H54 (cell line): ENCODE measurements at regions not wholly inside any gene's neighbourhood (a gene's known extent, or its start where the extent isn't known, plus 50 kb on each side); places are given as distances from the start of the nearest gene placed in this dataset.
"Not testable (repeated sequence)": the region's sequence is repeated elsewhere in the genome, so short reads cannot be mapped to it uniquely, and the experiment has no call there.

Source experiments
- DNase-seq: peaks from one replicate; pipeline ENCODE4 v3.0.0; 2011; ENCODE audit warnings: low spot score, mixed read lengths; ENCODE audit not compliant: insufficient read length
- FAIRE-seq: peaks from 3 replicates; lab custom pipeline; 2011; peaks lifted over from hg19 to GRCh38; lab: Jason Lieb, UNC
- POLR2A ChIP-seq: IDR thresholded peaks from 2 replicates; pipeline ENCODE4 v1.6.1; 2011; ENCODE audit warnings: low read depth, mild to moderate bottlenecking, low read length

DNA sequence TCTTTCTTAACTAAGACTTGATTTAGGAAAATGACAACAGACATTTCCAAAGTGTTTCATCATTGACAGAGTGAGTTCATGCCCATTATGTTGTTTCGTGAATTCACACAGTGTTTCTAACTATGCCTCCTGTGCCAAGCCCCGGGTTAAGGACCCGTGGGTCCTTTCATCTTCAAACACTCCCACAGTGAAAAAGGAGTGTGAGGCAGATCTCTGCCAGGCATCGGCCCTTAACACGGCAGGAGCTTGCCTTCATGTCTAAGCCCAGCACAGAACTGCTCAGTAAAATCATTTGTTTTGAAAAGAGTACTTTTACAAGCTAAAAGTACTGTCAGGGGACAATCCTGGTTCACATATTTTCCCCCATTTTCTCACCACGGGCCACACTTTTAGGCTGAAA, 80.0 kb upstream of the FOXB1 start:
- FAIRE-seq = no peak

DNA sequence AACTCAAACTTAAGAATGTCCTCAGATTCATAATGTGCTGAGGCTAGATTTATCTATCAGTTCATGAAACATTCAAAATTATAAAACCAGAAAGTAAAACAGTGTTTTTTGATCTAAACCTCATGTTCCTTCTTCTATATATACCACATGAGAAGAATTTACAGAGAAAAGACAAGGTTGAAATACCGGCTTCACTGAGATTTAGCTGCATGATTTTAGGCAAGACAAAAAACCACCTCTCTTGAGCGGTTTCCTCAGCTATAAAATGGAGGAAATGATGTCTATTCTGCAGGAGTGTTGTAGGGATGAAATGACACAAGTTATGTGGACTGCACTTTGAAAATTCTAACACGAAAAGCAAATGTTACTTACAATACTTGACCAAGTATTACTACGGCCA, 80.6 kb upstream of the FOXB1 start:
- TF ChIP-seq POLR2A = no peak
- FAIRE-seq = no peak
- no peak for DNase-seq

More for the DNA sequence above, 80.0 kb upstream of the FOXB1 start:
- no peak for TF ChIP-seq POLR2A
- no peak for DNase-seq

DNA sequence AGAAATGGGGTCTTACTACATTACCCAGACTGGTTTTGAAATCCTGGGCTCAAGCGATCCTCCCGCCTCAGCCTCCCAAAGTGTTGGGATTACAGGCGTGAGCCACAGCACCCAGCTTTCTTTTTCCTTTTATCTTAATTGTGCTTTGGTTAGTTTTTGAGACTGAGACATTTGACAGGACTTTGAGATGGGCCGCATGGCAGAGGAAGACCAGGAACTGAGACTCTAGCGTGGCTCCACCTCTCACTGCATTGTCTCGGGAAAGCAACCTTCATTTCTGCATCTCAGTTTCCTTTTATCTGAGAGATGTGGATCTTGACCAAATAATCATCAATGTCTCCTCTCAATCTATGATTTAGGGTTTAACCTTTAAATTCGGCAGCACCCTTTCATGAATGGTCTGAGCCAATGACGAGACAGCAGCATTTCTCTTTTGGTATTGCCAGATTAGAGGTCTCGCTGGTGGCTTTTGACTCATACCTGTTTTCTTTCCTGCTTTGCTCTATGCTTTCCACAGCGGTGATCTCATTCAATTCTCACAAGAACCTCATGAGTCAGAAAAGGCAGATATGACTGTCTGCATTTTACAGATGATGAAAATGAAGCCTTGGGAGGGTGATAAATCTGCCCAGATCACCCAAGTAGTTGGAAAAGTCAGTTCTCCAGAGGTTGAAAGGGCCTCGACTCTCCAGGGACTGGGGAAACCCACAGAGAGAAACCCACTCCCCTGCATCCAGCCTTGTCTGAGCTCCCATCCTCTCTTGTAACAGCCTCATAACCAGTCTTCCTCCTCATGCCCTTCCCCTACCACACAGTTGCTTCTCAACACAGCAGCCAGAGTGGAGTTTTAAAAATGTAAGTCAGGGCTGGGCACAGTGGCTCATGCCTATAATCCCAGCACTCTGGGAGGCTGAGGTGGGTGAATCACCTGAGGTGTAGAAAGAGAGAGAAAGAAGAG, 84.8 kb upstream of the FOXB1 start:
- FAIRE-seq = peak; percentile 68

DNA sequence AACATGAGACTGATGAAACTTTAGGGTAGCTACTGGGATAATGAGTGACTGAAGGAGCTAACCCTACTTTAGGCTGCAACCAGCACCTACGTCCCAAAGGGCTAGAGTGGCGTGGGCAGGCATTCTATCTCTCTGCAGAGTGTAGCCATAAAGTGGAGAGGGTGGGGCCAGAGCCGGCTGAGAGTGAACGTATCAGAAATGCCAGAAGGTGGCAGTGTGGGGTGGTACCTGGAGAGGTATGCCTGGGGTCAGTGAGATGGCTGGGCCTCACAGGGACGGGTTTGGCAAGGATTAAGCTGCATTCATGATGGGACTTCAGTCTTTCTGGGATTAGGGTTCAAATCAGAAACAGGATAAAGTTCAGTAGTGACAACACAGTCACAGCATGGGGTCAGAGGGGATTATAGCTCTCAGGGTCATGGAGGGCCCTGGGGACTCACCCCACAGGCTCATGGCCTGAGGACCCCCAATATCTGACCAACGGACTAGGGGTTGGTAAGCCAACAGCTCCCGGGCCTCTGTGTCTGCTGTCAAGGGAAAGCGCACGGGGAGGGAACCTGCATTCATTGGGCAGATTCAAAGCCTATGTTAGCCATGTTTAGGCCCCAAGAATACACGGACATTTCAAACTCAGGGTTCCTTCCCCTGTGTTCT, 86.5 kb upstream of the FOXB1 start:
- DNase-seq = peak; percentile 21
- no peak for FAIRE-seq
- no peak for TF ChIP-seq POLR2A

More for the DNA sequence above, 84.8 kb upstream of the FOXB1 start:
- TF ChIP-seq POLR2A = no peak
- peak; percentile 23 for DNase-seq

DNA sequence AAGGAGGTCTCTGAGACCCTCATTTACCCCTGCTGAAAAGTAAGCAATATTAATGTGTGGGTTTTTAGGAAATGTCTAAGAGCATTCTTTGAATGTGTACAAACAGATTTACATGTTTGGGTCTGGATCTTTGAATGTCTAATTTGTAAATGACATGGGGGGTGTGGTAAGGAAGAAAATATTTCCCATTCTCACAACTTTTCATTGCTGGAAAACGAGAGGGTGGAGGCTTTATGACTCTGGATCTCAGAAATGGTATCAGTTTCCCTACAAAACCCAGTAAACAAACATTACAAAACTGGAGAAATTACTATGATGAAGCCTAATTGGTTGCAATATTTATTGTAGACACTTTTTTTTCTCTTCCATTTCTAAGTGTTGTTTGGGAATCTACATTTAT, 98.1 kb upstream of the FOXB1 start:
- DNase-seq (no peak), FAIRE-seq (no peak)
- TF ChIP-seq POLR2A = no peak

DNA sequence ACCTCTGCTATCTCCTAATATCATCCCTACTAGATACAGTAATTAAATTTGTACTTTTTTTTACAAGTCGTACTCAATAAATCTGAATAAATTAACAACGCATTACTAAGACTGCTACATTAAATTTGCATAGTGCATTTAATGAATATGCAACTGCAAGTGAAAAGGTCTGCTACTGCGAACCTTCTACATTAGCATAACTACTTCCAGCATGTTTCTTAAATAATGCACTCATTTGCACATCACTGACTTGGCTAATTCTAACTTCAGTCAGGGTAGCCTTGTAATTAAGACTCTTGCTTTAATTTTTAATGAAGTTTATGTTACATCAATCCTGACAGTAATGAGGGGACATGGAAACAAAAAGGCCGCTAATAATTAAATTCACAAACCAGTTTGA, 98.9 kb upstream of the FOXB1 start:
- no peak for FAIRE-seq

DNA sequence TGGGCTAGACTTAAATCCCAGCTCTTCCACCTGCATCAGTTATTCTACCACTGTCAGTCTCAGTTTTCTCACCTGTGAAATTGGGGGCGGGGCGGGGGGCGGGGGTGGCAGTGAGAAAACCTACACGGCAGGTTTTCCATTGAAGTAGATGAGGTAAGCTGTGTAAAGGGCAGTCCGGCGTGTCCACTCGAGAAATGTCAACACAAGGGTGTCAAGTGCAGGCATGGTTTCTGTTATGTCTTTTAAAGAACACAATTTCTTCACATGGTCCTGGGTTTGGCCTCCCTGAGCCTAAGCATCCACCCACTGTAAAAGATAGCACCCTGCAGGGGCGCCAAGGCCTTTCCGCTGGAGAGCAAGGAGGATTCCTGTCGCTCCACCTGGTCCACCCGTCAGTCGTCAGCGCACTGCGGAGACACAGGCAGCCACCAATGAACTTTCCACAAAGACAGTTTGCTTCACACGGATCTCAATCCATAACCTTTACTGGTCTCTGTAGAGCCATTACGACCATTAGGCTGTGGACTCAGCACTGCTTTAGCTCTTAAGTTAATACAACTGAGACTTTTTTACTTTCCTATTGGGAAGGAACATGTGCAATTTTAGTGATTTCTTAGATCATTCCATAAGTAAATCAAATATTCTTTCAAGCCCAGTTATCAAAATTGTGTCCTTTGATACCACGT, 99.5 kb upstream of the FOXB1 start:
- DNase-seq (no peak), FAIRE-seq (no peak)
- TF ChIP-seq POLR2A = no peak

More for the DNA sequence above, 98.9 kb upstream of the FOXB1 start:
- no peak for TF ChIP-seq POLR2A
- DNase-seq = no peak

DNA sequence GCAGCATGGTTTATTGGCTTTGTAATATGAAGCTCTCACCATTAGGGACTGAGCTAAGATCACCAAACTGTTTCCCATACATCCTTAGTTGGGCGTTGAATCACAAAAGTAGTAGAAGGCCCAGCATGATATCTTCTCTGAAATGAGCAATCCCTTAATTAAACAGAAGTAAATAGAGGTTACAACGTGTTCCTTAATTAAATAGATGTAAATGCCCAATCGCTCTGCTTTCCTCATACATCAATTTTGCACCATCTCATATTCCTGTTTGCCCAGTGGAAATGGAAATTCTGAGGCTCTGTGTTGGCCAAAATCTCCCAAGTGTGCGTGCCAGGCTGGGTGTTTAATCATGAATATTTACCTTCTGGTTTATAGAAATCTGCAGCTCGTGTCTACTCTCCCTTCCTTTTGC, 107.4 kb upstream of the FOXB1 start:
- no peak for FAIRE-seq
- no peak for DNase-seq
- TF ChIP-seq POLR2A = no peak

DNA sequence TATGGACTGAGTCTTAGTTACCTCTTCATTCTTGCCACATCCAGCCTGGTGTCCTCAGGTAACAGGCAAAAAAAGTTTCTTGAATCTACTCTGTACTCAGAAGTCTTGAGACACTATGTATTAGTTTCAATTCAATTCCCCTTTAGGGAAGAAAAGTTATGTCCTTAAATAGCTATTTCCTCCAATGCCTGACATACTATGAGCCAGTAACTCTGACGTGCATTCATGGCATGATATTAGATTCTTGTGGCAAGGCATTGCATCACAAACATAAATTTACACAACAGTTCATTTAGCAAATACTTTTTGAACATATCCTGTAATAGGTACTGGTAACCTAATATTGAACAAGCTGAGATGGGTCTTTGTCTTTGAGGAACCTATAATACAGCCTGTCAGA, 109.3 kb upstream of the FOXB1 start:
- no peak for TF ChIP-seq POLR2A
- no peak for DNase-seq
- FAIRE-seq = no peak

DNA sequence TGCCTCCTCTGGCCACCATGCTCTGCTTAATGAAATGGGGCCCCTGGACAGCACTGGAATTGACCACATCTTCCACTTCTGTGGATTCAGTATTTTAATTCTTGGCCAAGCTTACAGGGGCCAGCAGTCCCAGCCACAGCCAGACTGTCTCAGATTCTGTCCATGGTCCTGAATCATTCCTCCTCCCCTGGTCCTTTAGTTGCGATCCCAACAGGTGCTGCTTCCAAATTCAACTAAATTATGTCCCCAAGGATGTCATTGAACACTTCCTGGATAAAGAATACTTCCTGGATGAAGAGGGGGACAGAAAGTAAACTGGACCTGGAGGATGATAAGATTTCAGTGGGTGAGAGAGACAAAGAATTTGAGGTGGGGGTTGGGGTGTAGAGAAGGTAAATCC, 111.1 kb upstream of the FOXB1 start:
- no peak for TF ChIP-seq POLR2A
- DNase-seq = no peak
- FAIRE-seq = no peak

DNA sequence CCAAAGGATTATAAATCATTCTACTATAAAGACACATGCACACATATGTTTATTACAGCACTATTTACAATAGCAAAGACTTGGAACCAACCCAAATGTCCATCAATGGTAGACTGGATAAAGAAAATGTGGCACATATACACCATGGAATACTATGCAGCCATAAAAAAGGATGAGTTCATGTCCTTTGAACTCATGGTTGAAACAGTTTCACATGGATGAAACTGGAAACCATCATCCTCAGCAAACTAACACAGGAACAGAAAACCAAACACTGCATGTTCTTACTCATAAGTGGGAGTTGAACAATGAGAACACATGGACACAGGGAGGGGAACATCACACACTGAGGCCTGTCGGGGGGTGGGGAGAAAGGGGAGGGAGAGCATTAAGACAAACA, 116.2 kb upstream of the FOXB1 start:
- not testable (repeated sequence) for DNase-seq, FAIRE-seq

DNA sequence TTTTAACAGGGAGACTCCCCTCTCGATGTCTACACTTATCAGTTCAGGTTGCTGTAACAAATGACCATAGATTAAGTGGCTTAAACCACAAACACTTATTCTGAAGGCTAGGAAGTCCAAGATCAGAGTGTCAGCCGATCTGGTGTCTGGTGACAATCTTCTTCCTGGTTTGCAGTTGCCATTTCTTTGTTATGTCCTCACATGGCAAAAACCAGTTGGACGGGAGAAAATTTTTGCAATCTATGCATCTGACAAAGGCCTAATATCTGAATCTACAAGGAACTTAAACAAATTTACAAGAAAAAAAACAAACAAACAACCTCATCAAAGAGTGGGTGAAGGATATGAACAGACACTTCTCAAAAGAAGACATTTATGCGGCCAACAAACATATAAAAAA, 116.9 kb upstream of the FOXB1 start:
- FAIRE-seq (no peak), DNase-seq (no peak)

DNA sequence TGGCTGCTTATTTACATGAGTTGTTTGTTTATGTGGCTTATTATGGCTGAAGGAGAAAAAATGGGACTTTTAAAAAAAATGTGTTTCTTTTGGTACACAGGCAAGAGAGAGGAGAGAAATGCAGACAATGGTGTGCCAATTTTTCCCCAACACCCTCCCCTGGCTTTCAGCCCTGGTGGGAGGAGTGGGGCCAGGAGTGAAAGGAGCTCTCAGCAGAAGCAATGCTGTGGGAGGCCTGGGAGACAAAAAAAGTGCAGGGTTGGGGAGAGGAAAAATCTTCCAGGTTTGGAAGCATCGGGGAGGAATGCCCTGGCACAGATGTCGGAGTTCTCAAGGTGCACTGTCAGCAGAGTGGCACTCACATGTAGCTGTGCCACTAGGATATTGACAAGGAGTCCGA, 117.7 kb upstream of the FOXB1 start:
- DNase-seq = no peak
- no peak for FAIRE-seq

More for the DNA sequence above, 116.9 kb upstream of the FOXB1 start:
- no peak for TF ChIP-seq POLR2A

DNA sequence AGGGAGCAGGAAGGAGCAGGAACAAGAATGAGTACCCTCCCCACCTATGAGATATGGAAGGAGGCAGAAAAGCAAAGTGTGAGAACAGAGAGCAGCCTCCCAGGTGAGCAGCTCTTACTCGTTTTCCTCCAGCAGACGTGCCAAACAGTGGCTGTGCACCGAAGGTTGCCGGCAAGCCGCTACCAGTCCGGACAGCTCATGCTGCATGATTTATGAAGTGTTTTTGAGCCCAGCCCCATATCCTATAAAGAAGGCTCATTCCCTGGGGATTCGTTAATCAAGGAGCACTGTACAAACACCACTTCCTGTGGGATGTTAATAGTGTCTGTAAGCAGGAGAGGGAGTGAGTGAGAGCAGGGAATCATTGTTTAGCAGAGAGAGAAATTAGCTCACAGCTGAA, 118.3 kb upstream of the FOXB1 start:
- no peak for DNase-seq
- no peak for TF ChIP-seq POLR2A
- FAIRE-seq = no peak

More for the DNA sequence above, 117.7 kb upstream of the FOXB1 start:
- TF ChIP-seq POLR2A = no peak
